ENCODE measurements at regions not wholly inside any gene's neighbourhood (a gene's known extent, or its start where the extent isn't known, plus 50 kb on each side); places are given as distances from the start of the nearest gene placed in this dataset.

- no peak for DNase-seq (ENCODE audit: extremely low spot score)
- TF ChIP-seq CTCF (IDR thresholded peaks at IDR 0.05; ENCODE audit: control extremely low read depth, extremely low read depth, low read depth, missing control alignments) = no peak
- CTCF ChIA-PET = no interaction called here
- POLR2A ChIA-PET = no interaction called here
Observed at GRCh38 chr4:137427411-137427810, 104.9 kb downstream of the PCDH18 start.

GRCh38 chr4:137425281-137425680, 107.0 kb downstream of the PCDH18 start:
- ChIA-PET CTCF (no interaction called here), POLR2A (no interaction called here)
- no peak for TF ChIP-seq CTCF (IDR thresholded peaks at IDR 0.05; ENCODE audit: control extremely low read depth, extremely low read depth, low read depth, missing control alignments)
- DNase-seq (ENCODE audit: extremely low spot score) = no peak

- CTCF ChIA-PET = interaction anchor here (1.5 to 2.2 kb wide), 2 partner anchors 11 to 28 kb away, joined by 3 to 4 read pairs; no protein-coding TSS in a partner anchor
- no peak for TF ChIP-seq CTCF (IDR thresholded peaks at IDR 0.05; ENCODE audit: control extremely low read depth, extremely low read depth, low read depth, missing control alignments)
- POLR2A ChIA-PET = no interaction called here
- DNase-seq (ENCODE audit: extremely low spot score) = no peak
Observed at GRCh38 chr4:137422666-137423065, 109.6 kb downstream of the PCDH18 start.

- CTCF ChIA-PET = interaction anchor here (1.5 kb wide), 1 partner anchor 27 kb away, joined by 3 read pairs; no protein-coding TSS in a partner anchor
- no peak for TF ChIP-seq CTCF (IDR thresholded peaks at IDR 0.05; ENCODE audit: control extremely low read depth, extremely low read depth, low read depth, missing control alignments)
- no peak for DNase-seq (ENCODE audit: extremely low spot score)
- POLR2A ChIA-PET = no interaction called here
Observed at GRCh38 chr4:137421796-137422195, 110.5 kb downstream of the PCDH18 start.

- POLR2A ChIA-PET = no interaction called here
- DNase-seq (ENCODE audit: extremely low spot score) = no peak
Observed at GRCh38 chr4:137420901-137421396, 111.3 kb downstream of the PCDH18 start.

GRCh38 chr4:137417676-137418075, 114.6 kb downstream of the PCDH18 start:
- no peak for DNase-seq (ENCODE audit: extremely low spot score)
- ChIA-PET CTCF (no interaction called here), POLR2A (no interaction called here)
- no peak for TF ChIP-seq CTCF (IDR thresholded peaks at IDR 0.05; ENCODE audit: control extremely low read depth, extremely low read depth, low read depth, missing control alignments)

More at GRCh38 chr4:137420901-137421396, 111.3 kb downstream of the PCDH18 start:
- TF ChIP-seq CTCF (IDR thresholded peaks at IDR 0.05; ENCODE audit: control extremely low read depth, extremely low read depth, low read depth, missing control alignments) = no peak
- CTCF ChIA-PET = interaction anchor here (1.0 to 1.5 kb wide), 2 partner anchors 9 to 26 kb away, joined by 3 read pairs; no protein-coding TSS in a partner anchor

Data from GM10248 (cell line).